BE2C (cell line): ENCODE measurements at regions not wholly inside any gene's neighbourhood (a gene's known extent, or its start where the extent isn't known, plus 50 kb on each side); places are given as distances from the start of the nearest gene placed in this dataset.

Experiments used
- DNase-seq: peaks from one replicate; pipeline ENCODE4 v3.0.0-alpha.2; 2020
- H3K27me3 ChIP-seq: fragments of 250-450 bp; sonication (Bioruptor Pico); 2 replicates; pipeline ENCODE4 v1.5.1; 2020; ENCODE audit warnings: mild to moderate bottlenecking
- H3K36me3 ChIP-seq: fragments of 250-450 bp; sonication (Bioruptor Pico); 2 replicates; pipeline ENCODE4 v1.5.1; 2020; ENCODE audit warnings: mild to moderate bottlenecking
- H3K4me1 ChIP-seq: fragments of 250-450 bp; sonication (Bioruptor Pico); 2 replicates; pipeline ENCODE4 v1.5.1; 2020
- H3K4me3 ChIP-seq: 2 replicates; pipeline ENCODE4 v1.5.1; 2011; ENCODE audit warnings: low read depth, low read length
- H3K9me3 ChIP-seq: fragments of 250-450 bp; sonication (Bioruptor Pico); 2 replicates; pipeline ENCODE4 v1.5.1; 2020
- TF ChIP-seq, protein P1 (sequence below): IDR thresholded peaks from 2 replicates; pipeline ENCODE4 v1.5.1; 2012; ENCODE audit warnings: mild to moderate bottlenecking, low read depth, low read length

DNA sequence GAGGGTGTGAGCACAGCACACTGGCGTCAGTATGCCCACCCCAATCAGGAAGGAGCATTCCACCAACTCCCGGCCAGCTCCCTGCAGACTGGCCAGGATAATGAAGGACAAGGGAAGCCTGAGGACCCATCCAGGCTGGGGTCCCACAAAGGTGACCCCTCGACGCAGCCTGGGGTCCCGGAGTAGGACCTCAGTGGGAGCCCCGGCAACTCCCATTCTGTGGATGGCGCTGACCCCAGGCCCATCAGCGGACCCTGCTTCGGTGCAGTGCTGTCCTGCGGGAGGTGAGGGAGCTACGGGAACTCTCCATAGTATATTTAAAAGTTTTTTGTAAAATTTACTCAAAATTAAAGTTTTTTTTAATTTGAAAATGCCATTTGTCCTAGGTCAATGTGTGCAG lies 137.7 kb upstream of the NKX1-1 start:
- H3K36me3 ChIP-seq: no peaks in the 10 kb centered on the region
- no peaks in the 10 kb centered on the region for H3K9me3 ChIP-seq
- DNase-seq: no peak
- no peak overlapping the region for H3K4me3 ChIP-seq
- TF ChIP-seq, protein P1, sequence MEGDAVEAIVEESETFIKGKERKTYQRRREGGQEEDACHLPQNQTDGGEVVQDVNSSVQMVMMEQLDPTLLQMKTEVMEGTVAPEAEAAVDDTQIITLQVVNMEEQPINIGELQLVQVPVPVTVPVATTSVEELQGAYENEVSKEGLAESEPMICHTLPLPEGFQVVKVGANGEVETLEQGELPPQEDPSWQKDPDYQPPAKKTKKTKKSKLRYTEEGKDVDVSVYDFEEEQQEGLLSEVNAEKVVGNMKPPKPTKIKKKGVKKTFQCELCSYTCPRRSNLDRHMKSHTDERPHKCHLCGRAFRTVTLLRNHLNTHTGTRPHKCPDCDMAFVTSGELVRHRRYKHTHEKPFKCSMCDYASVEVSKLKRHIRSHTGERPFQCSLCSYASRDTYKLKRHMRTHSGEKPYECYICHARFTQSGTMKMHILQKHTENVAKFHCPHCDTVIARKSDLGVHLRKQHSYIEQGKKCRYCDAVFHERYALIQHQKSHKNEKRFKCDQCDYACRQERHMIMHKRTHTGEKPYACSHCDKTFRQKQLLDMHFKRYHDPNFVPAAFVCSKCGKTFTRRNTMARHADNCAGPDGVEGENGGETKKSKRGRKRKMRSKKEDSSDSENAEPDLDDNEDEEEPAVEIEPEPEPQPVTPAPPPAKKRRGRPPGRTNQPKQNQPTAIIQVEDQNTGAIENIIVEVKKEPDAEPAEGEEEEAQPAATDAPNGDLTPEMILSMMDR: no peak
- no peaks in the 10 kb centered on the region for H3K4me1 ChIP-seq
- H3K27me3 ChIP-seq: peaks cover 40% of the 10 kb centered on the region

DNA sequence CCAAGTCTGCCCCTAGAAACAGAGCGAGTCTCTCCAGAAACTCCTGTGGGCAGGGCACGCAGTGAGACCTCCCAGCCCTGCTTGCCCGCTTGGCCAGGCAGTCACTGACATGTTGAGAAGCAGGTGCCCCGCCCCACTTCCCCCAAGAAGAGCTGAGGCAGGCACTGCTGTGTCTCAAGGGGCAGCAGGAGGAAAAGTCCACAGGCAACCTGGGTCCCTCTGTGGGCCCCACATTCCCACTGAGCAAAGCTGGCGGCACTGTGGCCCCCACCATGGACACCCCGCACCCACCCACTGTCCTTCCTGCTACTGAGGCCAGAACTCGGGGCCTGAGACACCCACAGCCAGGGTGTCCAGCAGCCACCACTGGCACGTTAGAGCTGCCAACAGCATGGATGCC lies 137.3 kb upstream of the NKX1-1 start:
- DNase-seq: no peak
- Histone ChIP-seq H3K4me3 (no peak overlapping the region), H3K27me3 (peaks cover 36% of the 10 kb centered on the region), H3K9me3 (no peaks in the 10 kb centered on the region), H3K4me1 (no peaks in the 10 kb centered on the region), H3K36me3 (no peaks in the 10 kb centered on the region)
- TF ChIP-seq, protein P1: no peak

DNA sequence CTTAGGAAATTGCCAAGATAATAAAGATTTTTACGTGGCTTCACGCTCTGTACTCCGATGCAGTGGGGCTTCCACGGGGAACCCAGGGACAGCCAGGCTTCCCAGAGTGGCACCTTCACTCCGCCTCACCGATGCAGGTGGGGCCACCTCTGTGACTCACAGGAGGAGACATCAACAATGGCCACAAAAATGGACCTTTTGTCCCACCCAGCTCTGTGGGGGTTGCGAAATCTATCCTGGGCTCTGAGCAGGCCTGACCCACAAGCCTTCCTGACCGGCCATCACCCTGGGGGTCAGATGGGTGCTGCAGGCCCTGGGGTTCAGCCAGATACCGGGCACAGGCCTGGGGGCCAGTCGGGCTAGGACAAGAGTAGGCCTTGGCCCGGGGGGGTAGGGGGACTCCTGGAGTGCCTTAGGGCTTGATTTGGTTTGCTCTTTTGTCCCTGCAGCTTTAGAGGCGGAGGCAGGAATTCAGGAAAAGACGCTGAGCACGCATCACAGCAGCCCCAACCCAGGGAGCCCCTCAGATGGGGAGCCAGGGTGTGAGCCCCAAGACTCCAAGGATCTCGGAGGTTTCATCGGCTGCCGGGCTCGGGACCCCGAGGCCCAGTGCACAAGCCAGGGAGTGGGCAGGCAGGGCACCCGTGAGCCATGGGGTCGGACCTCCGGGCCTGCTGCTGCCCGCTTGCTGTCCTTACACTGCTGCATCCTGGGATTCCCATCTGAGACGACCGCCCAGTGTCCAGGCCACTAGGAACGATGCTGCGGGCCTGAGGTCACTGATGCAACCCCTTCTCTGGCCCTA lies 136.5 kb upstream of the NKX1-1 start:
- DNase-seq: no peak
- H3K9me3 ChIP-seq: no peaks in the 10 kb centered on the region
- H3K4me3 ChIP-seq: no peak overlapping the region
- no peaks in the 10 kb centered on the region for H3K4me1 ChIP-seq
- TF ChIP-seq, protein P1: no peak
- H3K27me3 ChIP-seq: peaks cover 27% of the 10 kb centered on the region
- H3K36me3 ChIP-seq: no peaks in the 10 kb centered on the region

DNA sequence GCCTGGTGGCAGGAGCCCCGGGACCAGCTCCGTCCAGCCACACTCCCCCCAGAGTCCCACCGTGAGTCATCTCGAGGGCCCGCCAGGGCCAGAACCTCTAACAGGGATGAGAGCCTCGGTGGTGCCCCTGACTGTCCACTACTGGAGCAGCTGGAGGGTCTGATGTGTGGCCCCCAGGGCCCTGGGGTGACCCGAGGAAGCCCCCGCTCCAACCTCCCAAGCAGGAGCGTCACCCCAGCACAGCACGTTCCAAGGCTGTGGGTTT lies 135.9 kb upstream of the NKX1-1 start:
- Histone ChIP-seq H3K36me3 (no peaks in the 10 kb centered on the region), H3K4me1 (no peaks in the 10 kb centered on the region), H3K9me3 (no peaks in the 10 kb centered on the region), H3K4me3 (no peak overlapping the region), H3K27me3 (peaks cover 22% of the 10 kb centered on the region)
- TF ChIP-seq, protein P1: no peak
- no peak for DNase-seq

DNA sequence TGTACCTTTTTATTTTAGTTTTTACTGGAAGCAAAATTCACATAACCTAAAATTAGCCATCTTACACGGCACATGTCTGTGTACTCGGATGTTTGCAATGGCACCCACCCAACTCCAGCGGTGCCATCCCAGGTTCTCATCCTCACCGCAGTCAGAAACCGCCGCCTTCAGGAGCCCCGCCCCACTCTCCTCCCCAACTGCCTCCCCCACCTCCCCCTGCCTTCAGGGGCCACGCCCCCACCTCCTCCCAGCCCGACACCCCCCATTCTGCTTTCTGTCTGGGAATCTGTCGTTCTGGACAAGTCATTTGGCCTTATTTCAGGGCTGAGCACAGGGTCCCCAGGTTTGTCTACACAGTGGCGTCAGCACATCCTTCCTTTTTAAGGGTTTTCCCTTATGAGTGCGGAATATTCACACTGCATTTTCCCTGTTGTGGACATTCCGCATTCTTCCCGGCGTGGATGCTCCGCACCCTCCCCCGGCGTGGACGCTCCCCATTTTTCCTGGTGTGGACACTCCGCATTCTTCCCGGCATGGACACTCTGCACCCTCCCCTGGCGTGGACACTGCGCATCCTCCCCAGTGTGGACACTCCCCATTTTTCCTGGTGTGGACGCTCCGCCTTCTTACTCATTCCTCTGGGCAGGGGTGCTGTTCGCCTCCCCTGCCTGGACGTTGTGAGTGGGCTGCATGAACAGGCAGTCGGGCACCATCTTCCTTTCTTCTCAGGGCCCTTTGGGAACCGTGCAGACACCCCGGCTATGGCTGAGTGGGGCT lies 135.4 kb upstream of the NKX1-1 start:
- H3K4me3 ChIP-seq: no peak overlapping the region
- DNase-seq: no peak
- H3K36me3 ChIP-seq: no peaks in the 10 kb centered on the region
- peaks cover 21% of the 10 kb centered on the region for H3K27me3 ChIP-seq
- no peaks in the 10 kb centered on the region for H3K9me3 ChIP-seq
- no peaks in the 10 kb centered on the region for H3K4me1 ChIP-seq
- TF ChIP-seq, protein P1: no peak
